ENCODE measurements at regions not wholly inside any gene's neighbourhood (a gene's known extent, or its start where the extent isn't known, plus 50 kb on each side); places are given as distances from the start of the nearest gene placed in this dataset.

DNA sequence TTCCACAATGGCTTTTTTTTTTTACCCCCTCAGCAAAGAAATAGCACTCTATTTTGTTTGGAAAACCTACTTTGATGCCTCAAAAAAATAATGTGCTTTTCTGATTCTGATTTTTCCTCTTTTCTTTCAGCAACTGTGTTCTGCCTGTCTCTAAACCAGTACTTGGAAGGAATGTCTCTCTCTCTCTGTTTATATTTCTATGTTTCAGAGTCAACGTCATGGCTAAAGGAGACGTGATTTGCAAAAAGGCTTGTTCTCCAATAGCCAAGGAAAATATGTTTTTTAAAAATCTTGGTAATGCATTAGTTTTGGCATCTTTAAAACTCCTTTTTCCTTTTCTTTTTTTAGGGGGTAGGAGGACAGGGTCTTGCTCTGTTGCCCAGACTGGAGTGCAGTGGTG lies 56.0 kb upstream of the SDK1 start:
- no peak for TF ChIP-seq POLR2AphosphoS5 (IDR thresholded peaks at IDR 0.05)
- TF ChIP-seq, protein P1, sequence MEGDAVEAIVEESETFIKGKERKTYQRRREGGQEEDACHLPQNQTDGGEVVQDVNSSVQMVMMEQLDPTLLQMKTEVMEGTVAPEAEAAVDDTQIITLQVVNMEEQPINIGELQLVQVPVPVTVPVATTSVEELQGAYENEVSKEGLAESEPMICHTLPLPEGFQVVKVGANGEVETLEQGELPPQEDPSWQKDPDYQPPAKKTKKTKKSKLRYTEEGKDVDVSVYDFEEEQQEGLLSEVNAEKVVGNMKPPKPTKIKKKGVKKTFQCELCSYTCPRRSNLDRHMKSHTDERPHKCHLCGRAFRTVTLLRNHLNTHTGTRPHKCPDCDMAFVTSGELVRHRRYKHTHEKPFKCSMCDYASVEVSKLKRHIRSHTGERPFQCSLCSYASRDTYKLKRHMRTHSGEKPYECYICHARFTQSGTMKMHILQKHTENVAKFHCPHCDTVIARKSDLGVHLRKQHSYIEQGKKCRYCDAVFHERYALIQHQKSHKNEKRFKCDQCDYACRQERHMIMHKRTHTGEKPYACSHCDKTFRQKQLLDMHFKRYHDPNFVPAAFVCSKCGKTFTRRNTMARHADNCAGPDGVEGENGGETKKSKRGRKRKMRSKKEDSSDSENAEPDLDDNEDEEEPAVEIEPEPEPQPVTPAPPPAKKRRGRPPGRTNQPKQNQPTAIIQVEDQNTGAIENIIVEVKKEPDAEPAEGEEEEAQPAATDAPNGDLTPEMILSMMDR (IDR thresholded peaks at IDR 0.05; ENCODE audit: poor library complexity, severe bottlenecking) = no peak
- TF ChIP-seq, protein P2, sequence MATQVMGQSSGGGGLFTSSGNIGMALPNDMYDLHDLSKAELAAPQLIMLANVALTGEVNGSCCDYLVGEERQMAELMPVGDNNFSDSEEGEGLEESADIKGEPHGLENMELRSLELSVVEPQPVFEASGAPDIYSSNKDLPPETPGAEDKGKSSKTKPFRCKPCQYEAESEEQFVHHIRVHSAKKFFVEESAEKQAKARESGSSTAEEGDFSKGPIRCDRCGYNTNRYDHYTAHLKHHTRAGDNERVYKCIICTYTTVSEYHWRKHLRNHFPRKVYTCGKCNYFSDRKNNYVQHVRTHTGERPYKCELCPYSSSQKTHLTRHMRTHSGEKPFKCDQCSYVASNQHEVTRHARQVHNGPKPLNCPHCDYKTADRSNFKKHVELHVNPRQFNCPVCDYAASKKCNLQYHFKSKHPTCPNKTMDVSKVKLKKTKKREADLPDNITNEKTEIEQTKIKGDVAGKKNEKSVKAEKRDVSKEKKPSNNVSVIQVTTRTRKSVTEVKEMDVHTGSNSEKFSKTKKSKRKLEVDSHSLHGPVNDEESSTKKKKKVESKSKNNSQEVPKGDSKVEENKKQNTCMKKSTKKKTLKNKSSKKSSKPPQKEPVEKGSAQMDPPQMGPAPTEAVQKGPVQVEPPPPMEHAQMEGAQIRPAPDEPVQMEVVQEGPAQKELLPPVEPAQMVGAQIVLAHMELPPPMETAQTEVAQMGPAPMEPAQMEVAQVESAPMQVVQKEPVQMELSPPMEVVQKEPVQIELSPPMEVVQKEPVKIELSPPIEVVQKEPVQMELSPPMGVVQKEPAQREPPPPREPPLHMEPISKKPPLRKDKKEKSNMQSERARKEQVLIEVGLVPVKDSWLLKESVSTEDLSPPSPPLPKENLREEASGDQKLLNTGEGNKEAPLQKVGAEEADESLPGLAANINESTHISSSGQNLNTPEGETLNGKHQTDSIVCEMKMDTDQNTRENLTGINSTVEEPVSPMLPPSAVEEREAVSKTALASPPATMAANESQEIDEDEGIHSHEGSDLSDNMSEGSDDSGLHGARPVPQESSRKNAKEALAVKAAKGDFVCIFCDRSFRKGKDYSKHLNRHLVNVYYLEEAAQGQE (IDR thresholded peaks at IDR 0.05; ENCODE audit: borderline replicate concordance) = no peak
- no peak for TF ChIP-seq TAF1 (IDR thresholded peaks at IDR 0.05; ENCODE audit: low read depth)
- TF ChIP-seq EZH2 (IDR thresholded peaks at IDR 0.05; ENCODE audit: borderline replicate concordance, insufficient read depth, low read length, poor library complexity, severe bottlenecking) = no peak

All from neural cell (in vitro differentiated cells).